Hematopoietic multipotent progenitor cell treated with erythropoietin and hydrocortisone succinate and interleukin-3 and kit ligand, for 8 days (in vitro differentiated cells): ENCODE measurements at regions not wholly inside any gene's neighbourhood (a gene's known extent, or its start where the extent isn't known, plus 50 kb on each side); places are given as distances from the start of the nearest gene placed in this dataset.
"Not testable (repeated sequence)": the region's sequence is repeated elsewhere in the genome, so short reads cannot be mapped to it uniquely, and the experiment has no call there.

Source experiments
- DNase-seq: peaks from one replicate; pipeline ENCODE4 v3.0.0-alpha.2; 2015

DNA sequence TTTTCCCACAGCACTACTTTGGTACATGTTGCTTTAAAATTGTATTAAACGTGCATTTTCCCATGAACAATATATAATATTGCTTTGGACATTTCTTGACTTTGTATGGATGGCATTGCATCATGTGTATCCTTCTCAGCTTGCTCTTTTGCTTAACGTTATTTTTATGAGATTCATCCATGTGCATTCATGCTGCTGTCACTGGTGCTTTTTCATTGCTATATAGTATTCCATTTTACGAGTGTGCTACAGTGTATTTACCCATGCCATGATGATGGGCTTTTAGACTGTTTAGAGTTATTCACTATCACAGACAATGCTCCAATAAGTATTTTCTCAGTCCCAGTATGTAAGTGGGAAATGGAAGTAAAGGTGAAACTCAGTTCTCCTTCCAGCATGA is 195.2 kb upstream of the COX10 start:
- DNase-seq = no peak

DNA sequence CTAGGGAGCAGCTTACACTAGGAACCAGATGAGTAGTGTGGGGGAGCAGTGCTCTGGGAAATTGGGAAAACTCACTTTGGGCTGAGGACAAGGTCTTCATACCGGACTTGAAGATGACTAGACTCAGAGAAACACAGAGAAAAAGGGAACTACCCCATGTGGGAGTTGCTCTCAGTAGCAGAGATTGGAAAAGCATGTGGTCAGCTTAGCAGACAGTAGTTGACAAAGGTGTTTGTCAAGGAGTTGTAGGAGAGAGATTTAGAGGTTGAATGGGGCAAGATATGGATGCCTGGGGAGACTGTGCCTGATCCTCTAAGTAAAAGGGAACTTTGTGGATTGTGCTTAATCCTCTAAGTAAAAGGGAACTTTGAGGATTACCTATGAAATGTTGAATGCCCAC is 194.5 kb upstream of the COX10 start:
- DNase-seq = no peak

DNA sequence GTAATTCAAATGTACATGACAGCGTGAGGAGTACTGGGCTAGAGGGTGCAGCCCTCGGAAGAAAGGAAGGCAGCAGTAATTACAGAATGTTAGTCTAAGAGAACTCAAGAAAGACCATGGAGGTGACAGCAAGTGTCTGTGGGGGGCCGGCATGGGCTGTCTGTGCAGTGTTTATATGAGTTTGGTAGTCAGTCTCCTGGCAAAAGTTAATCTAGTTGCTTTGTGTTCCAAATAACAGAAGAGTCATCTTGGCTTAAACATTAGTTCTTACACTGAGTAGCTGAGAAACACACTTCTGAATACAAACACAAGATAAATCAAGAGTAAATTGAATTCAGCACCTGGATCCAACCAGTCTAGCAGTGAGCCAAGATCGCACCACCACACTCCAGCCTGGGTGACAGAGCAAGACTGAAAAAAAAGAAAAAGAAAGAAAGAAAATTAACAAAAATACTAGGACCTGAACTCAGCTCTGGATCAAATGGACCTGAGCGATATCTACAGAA is 189.3 kb upstream of the COX10 start:
- DNase-seq = no peak

DNA sequence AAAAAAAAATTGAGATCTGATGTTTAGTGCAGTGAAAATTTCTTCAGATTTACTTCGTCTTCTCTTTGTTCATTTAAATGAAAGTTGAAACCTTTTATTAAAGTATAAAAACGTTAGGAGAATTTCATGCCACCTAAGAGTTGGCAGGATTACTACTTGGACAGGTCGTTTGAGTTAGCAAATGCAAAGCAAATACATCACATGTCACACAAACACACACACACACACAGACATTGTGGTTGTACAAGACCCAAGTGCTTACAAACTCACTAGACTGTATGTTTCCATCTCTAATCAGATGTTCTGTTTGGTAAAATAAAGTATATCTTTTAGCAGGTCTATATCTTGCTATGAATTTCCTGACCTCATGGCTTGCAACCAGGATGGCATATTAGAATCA is 185.6 kb upstream of the COX10 start:
- DNase-seq = no peak

DNA sequence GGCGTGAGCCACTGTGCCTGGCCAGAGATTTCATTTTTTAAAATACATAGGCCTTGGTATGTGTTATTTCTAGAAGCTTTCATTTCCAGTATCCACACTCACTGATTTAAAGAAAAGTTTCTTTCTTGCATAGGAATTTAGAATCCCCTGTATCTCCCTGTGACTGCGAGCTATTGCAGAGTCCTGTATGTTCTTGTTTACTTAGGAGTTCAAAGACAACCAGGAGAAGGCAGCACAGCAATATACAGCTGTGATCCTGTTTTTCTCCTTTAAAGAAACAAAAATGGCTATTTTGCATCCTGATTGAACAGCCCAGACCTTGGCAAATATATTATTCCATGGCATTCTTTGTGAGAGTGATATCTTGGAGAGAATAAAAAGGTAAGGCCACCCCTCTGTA is 185.0 kb upstream of the COX10 start:
- no peak for DNase-seq

DNA sequence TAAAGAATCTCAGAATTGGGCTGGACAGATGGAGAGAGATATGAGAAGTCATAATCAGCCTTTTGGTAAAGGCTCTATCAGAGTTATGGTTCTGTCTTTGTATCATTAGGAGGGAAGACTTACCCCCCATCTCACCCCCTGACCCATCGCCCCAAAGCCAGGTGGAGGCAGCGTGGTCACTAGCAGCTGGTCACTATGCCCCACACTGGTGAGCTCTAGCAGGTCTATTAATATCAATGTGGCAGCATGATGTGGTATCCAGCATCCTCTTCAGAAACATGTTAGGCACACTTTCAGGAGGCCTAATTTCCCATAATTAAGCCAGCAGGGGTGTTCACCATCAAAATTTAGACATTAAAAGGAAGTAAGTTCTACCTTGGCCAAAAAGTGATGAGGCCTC is 183.8 kb upstream of the COX10 start:
- no peak for DNase-seq

DNA sequence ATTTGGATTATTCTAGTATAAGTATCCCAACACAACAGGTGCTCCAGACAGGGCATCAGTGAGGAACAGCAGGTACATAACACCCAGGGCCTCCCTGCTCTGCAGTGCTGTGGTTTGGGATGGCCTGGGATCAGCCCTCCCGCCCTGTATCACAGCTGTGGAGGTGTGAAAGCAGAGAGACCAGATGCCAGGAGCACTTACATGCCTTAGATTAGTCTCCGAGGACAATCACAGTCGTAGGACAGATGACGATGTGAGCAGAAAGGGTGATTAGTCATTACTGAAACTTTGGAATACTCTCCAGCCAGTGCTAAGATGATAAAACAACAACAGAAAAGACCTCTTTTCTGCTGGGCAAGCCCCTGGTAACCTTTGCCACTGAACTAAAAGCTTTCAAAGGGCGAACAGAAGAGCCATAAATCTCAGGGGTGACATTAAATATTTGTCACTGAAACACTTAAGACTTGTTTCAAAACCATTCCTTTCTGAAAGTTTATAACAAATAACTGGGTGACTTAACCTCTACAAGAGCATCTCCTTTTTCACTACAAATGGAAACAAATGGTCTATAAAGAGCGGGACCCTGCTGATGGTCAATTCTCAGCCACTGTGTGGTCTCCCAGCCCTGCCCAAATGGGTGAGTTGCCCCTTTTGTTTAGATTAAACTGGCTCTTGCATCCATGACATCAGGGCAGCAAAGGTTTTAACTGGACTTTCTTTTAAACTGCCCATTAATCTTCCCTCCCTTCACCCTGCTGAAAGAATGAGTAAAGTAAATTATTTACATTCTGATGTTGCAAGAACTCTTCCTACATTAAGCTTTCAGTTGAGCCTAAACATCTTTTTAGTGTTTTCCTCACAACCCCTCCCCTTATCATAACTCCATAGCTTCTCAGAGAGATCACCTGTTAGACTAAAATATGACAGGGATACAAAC is 183.1 kb upstream of the COX10 start:
- no peak for DNase-seq

DNA sequence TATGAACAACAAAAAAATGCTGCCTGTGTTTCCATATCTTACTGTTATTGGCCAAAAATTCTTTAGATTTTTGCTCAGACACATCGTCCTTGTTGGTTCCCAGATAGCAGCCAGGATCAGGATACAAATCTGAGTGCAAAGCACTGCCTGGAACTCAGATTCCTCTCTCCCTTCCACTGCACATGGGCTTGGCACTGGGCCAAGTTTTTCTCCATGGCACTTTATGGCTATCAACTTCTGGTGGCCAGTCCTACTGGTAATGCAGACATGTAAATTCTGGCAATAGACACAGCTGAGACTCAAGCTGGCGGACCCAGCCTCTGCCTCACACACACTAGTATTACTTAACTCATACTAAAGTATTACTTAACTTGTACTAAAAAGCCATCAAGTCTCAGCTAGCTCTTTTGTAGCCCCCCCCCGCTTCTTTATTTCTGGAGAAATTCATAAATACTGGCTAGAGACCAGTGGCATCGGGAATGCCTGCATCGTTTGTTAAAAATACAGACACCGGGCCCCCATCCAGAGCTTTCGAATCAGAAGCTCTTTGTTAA is 181.2 kb upstream of the COX10 start:
- DNase-seq = no peak

DNA sequence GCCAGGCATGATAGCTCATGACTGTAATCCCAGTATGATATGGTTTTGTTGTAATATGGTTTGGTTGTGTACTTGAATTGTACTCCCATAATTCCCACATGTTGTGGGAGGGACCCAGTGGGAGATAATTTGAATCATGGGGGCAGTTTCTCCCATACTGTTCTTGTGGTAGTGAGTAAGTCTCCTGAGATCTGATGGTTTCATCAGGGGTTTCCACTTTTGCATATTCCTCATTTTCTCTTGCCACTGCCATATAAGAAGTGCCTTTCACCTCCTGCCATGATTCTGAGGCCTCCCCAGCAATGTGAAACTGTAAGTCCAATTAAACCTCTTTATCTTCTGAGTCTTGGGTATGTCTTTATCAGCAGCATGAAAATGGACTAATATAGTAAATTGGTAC is 160.3 kb upstream of the COX10 start:
- DNase-seq = not testable (repeated sequence)

- no peak for DNase-seq
Observed at GRCh38 chr17:13909901-13910519, 159.3 kb upstream of the COX10 start.

GRCh38 chr17:13917634-13918033 is 151.7 kb upstream of the COX10 start:
- no peak for DNase-seq

DNA sequence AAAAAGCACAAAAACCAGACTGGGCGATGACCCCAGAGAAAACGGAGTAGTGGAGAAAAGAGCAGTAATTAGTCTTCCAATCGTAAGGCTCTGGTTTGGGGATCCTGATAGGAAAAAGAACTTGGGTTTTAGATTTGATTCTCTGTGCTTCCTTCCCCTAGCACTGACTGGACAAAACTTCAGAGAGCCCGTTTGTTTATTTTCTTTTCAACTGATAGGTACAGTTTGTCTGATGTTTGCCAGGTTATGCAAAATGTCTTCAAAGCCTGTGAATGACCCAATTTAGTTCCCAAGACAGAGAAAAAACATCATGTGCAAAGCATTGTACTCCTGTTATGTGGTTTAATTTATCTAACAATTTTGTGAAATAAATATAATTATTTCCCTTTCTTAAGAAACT is 151.1 kb upstream of the COX10 start:
- DNase-seq = no peak

- no peak for DNase-seq
Observed at GRCh38 chr17:13919818-13920217, 149.5 kb upstream of the COX10 start.

- no peak for DNase-seq
Observed at GRCh38 chr17:13920413-13920812, 148.9 kb upstream of the COX10 start.

GRCh38 chr17:13921841-13922776 is 147.2 kb upstream of the COX10 start:
- DNase-seq = no peak

GRCh38 chr17:13922885-13923284 is 146.4 kb upstream of the COX10 start:
- no peak for DNase-seq

DNA sequence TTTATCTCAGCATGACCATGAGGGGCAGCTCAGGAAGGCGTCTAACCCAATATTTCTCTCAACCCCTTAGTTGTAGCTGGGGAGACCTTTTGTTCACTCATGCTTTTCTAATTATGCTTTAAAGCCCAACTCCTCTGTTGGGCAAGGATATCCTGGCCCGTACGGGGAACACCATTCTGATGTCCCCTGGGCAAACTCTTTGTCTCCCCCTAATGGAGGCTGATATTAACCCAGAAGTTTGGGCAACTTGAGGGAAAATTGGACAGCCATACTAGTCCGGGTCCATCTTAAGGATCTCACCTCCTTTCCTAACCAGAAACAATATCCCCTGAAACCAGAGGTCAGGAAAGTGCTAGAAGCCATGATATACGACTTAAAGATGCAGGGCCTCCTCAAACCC is 143.7 kb upstream of the COX10 start:
- no peak for DNase-seq

DNA sequence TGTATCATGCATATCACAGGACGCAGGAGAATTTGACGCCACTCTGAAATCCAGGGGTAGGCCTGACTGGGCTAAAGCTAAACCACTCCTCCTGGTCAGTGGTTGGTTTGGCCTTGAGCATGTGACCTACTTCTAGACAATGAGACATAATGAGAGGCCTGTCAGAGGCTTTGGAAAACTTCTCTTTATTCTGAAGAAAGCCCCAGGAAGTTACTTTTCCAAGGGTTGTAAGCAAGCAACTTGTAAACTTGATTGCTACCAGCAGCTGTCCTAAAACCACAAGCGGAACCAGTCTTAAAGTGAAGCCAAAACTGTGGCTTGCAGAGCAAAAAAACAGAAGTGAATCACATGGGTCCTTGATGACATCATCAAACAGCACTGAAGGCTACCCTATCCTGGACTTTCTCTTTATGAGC is 138.2 kb upstream of the COX10 start:
- DNase-seq = peak; percentile 10

- peak; percentile 13 for DNase-seq
Observed at GRCh38 chr17:13931800-13932460, 137.4 kb upstream of the COX10 start.

- DNase-seq = no peak
Observed at GRCh38 chr17:13933441-13934276, 135.6 kb upstream of the COX10 start.

- DNase-seq = no peak
Observed at GRCh38 chr17:13939222-13939621, 130.1 kb upstream of the COX10 start.
